ENCODE measurements at regions not wholly inside any gene's neighbourhood (a gene's known extent, or its start where the extent isn't known, plus 50 kb on each side); places are given as distances from the start of the nearest gene placed in this dataset.

- intact Hi-C loops (cut with DNase I; ENCODE audit: low total_unique reads) (no loop called here), in situ Hi-C loops (cut with MboI; ENCODE audit: low sequenced_read_pairs in 4 of 4) (no loop called here)
- H3K4me3 ChIP-seq = no peak overlapping the region
- DNase-seq (no peak), ATAC-seq (no peak)
- H3K4me1 ChIP-seq = no peaks in the 10 kb centered on the region
- no peak overlapping the region for H3K27ac ChIP-seq
- TF ChIP-seq POLR2A (IDR thresholded peaks at IDR 0.05) (no peak), CTCF (IDR thresholded peaks at IDR 0.05 in 4 of 5, conservative IDR thresholded peaks at IDR 0.05 in 1 of 5) (no peak)
- no peaks in the 10 kb centered on the region for H3K9me3 ChIP-seq
- H3K36me3 ChIP-seq = no peaks in the 10 kb centered on the region
- no peaks in the 10 kb centered on the region for H3K27me3 ChIP-seq
Observed at GRCh38 chr16:17850581-17851250, 380.0 kb upstream of the XYLT1 start.

GRCh38 chr16:17847234-17847795 is 376.6 kb upstream of the XYLT1 start:
- Histone ChIP-seq H3K27me3 (no peaks in the 10 kb centered on the region), H3K4me1 (no peaks in the 10 kb centered on the region), H3K36me3 (no peaks in the 10 kb centered on the region), H3K4me3 (no peak overlapping the region), H3K27ac (no peak overlapping the region), H3K9me3 (no peaks in the 10 kb centered on the region)
- in situ Hi-C loops (cut with MboI; ENCODE audit: low sequenced_read_pairs in 4 of 4) = no loop called here
- ATAC-seq (no peak), DNase-seq (no peak)
- intact Hi-C loops (cut with DNase I; ENCODE audit: low total_unique reads) = no loop called here
- no peak for TF ChIP-seq CTCF (IDR thresholded peaks at IDR 0.05 in 4 of 5, conservative IDR thresholded peaks at IDR 0.05 in 1 of 5)
- TF ChIP-seq POLR2A (IDR thresholded peaks at IDR 0.05) = no peak

DNA sequence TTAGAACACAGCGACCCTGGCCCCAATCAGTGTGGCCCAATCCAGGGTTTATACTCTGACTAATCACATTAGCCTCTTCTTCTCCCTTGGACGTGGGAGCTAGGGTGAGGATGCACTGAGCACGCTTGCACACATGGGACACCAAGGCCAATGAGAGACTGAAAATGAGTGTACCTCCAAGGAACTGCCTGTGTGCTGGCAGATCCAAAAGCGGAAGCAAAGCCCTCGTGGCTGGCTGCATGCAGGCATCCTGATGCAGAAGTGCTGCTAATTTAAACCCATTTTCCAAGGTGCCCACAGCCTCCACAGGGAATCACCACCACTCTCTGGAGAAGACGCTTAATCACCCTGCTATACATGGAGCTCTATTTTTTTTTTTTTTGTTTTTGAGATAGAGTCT is 375.3 kb upstream of the XYLT1 start:
- no peak overlapping the region for H3K4me3 ChIP-seq
- no peaks in the 10 kb centered on the region for H3K36me3 ChIP-seq
- DNase-seq (no peak), ATAC-seq (no peak)
- H3K9me3 ChIP-seq = no peaks in the 10 kb centered on the region
- in situ Hi-C loops (cut with MboI; ENCODE audit: low sequenced_read_pairs in 4 of 4) = no loop called here
- H3K4me1 ChIP-seq = no peaks in the 10 kb centered on the region
- no peaks in the 10 kb centered on the region for H3K27me3 ChIP-seq
- intact Hi-C loops (cut with DNase I; ENCODE audit: low total_unique reads) = no loop called here
- no peak for TF ChIP-seq CTCF (IDR thresholded peaks at IDR 0.05 in 4 of 5, conservative IDR thresholded peaks at IDR 0.05 in 1 of 5)
- no peak for TF ChIP-seq POLR2A (IDR thresholded peaks at IDR 0.05)
- H3K27ac ChIP-seq = no peak overlapping the region

GRCh38 chr16:17845031-17845430 is 374.3 kb upstream of the XYLT1 start:
- no peaks in the 10 kb centered on the region for H3K27me3 ChIP-seq
- H3K4me1 ChIP-seq = no peaks in the 10 kb centered on the region
- H3K27ac ChIP-seq = no peak overlapping the region
- in situ Hi-C loops (cut with MboI; ENCODE audit: low sequenced_read_pairs in 4 of 4) (no loop called here), intact Hi-C loops (cut with DNase I; ENCODE audit: low total_unique reads) (no loop called here)
- ATAC-seq (no peak), DNase-seq (no peak)
- no peaks in the 10 kb centered on the region for H3K36me3 ChIP-seq
- H3K9me3 ChIP-seq = no peaks in the 10 kb centered on the region
- TF ChIP-seq POLR2A (IDR thresholded peaks at IDR 0.05) (no peak), CTCF (IDR thresholded peaks at IDR 0.05 in 4 of 5, conservative IDR thresholded peaks at IDR 0.05 in 1 of 5) (no peak)
- H3K4me3 ChIP-seq = no peak overlapping the region

- Histone ChIP-seq H3K4me3 (no peak overlapping the region), H3K9me3 (no peaks in the 10 kb centered on the region), H3K36me3 (no peaks in the 10 kb centered on the region), H3K4me1 (no peaks in the 10 kb centered on the region), H3K27ac (no peak overlapping the region), H3K27me3 (no peaks in the 10 kb centered on the region)
- ATAC-seq (no peak), DNase-seq (no peak)
- intact Hi-C loops (cut with DNase I; ENCODE audit: low total_unique reads) = no loop called here
- TF ChIP-seq CTCF (IDR thresholded peaks at IDR 0.05 in 4 of 5, conservative IDR thresholded peaks at IDR 0.05 in 1 of 5) = no peak
- no peak for TF ChIP-seq POLR2A (IDR thresholded peaks at IDR 0.05)
- in situ Hi-C loops (cut with MboI; ENCODE audit: low sequenced_read_pairs in 4 of 4) = no loop called here
Observed at GRCh38 chr16:17843905-17844304, 373.1 kb upstream of the XYLT1 start.
